A673 (cell line): ENCODE measurements at regions not wholly inside any gene's neighbourhood (a gene's known extent, or its start where the extent isn't known, plus 50 kb on each side); places are given as distances from the start of the nearest gene placed in this dataset.

Source experiments
- EZH2 ChIP-seq: fragments of 200-600 bp; sonication (generic); IDR thresholded peaks from 2 replicates; pipeline ENCODE4 v1.6.1; 2017; ENCODE audit warnings: borderline replicate concordance, low read depth, mild to moderate bottlenecking, mixed read lengths, antibody characterized with exemption, low read length; ENCODE audit not compliant: poor library complexity, severe bottlenecking
- TF ChIP-seq, protein P1 (sequence below): fragments of 300-800, 200-600 bp; sonication (generic); conservative IDR thresholded peaks from 2 replicates; pipeline ENCODE4 v1.5.1; 2017; ENCODE audit warnings: low read depth, mild to moderate bottlenecking, antibody characterized with exemption, low read length, moderate library complexity, mixed read lengths

- TF ChIP-seq, protein P1, sequence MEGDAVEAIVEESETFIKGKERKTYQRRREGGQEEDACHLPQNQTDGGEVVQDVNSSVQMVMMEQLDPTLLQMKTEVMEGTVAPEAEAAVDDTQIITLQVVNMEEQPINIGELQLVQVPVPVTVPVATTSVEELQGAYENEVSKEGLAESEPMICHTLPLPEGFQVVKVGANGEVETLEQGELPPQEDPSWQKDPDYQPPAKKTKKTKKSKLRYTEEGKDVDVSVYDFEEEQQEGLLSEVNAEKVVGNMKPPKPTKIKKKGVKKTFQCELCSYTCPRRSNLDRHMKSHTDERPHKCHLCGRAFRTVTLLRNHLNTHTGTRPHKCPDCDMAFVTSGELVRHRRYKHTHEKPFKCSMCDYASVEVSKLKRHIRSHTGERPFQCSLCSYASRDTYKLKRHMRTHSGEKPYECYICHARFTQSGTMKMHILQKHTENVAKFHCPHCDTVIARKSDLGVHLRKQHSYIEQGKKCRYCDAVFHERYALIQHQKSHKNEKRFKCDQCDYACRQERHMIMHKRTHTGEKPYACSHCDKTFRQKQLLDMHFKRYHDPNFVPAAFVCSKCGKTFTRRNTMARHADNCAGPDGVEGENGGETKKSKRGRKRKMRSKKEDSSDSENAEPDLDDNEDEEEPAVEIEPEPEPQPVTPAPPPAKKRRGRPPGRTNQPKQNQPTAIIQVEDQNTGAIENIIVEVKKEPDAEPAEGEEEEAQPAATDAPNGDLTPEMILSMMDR = no peak
- no peak for TF ChIP-seq EZH2
Measured at GRCh38 chr9:118478752-118479151, 774.5 kb downstream of the TLR4 start.
